ENCODE measurements at regions not wholly inside any gene's neighbourhood (a gene's known extent, or its start where the extent isn't known, plus 50 kb on each side); places are given as distances from the start of the nearest gene placed in this dataset.

DNA sequence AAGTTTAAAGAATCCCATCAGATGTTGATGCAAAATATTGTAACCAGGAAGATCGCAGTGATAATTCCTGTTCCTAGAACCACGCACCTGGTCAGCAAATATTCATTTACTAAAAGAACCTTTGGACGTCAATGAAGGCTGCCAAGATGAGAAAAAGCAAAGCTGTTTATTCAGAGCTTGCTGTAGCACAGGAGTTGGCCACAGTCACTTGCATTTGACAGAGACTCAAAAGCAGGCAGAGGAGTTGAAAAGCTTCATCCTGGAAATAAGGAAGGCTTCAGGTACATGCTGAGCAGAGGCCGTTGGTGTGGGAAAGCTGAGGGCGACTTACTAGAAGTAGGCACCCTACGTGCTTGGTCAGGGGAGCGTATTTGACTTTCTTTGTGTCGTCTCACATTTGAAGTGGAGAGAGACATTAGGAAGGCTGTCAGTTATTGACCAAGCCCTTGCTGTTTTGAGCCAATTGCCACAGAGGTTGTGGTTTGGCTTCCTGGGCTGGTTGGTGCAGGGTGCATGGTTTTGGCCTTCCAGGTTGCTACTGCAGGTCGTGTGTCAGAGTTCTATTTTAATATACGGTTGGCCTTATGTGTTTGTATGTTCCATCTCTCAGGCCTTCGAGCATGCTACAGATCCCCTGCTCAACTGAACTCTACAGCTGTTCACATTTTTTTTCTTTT is 289.6 kb downstream of the METTL4 start:
- DNase-seq = no peak

DNA sequence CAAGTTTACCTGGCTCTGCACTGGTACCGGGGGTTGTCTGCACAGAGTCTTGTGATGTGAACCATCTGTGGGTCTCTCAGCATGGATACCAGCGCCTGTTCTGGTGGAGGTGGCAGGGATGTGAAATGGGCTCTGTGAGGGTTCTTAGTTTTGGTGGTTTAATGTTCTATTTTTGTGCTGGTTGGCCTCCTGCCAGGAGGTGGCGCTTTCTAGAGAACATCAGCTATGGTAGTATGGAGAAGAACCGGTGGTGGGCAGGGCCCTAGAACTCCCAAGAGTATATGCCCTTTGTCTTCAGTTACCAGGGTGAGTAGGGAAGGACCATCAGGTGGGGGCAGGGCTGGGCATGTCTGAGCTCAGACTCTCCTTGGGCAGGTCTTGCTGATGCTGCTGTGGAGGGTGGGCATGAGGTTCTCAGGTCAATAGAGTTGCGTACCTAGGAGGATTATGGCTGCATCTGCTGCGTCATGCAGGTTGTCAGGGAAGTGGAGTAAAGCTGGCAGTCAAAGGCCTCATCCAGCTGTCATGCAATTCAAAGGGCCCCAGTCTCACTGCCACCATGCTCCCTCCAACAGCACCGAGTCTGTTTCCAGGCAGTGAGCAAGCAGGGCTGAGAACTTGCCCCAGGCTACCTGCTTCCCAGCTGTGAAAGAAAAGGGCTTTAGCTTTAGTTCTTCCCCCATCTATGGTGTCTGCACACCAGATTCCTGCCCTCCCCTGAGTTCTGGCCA is 278.0 kb downstream of the METTL4 start:
- no peak for DNase-seq

DNA sequence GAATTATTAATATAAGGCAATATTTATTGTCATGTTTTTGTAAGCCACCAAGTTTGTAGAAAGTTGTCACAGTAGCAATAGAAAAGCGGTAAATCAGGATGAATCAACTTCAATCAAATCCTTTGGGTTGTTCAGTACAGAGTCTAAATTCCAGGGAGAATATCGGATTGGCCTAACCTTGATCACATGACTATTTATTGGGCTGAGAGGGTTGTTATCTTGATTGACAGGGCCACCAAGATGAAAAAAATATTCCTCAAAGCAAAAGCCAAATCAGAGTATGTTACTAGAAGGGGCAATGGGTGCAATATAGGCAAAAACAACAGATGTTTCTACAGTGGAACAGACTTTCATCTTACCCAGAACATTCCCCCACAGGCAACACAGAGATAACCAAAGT is 270.0 kb downstream of the METTL4 start:
- no peak for DNase-seq

DNA sequence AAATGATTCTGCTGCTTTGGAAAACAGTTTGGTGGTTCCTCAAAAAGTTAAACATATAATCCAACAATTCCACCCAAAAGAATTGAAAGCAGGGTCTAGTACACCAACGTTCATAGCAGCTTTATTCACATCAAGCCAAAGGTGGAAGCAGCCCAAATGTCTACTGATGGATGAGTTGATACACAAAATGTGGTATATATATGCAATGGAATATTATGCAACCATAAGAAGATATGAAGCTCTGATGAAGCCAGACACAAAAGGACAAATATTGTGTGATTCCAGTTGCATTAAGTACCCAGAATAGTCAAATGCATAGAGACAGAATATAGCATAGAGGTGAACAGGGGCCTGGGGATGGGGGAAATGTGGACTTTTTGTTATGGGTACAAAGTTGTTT is 269.3 kb downstream of the METTL4 start:
- no peak for DNase-seq

DNA sequence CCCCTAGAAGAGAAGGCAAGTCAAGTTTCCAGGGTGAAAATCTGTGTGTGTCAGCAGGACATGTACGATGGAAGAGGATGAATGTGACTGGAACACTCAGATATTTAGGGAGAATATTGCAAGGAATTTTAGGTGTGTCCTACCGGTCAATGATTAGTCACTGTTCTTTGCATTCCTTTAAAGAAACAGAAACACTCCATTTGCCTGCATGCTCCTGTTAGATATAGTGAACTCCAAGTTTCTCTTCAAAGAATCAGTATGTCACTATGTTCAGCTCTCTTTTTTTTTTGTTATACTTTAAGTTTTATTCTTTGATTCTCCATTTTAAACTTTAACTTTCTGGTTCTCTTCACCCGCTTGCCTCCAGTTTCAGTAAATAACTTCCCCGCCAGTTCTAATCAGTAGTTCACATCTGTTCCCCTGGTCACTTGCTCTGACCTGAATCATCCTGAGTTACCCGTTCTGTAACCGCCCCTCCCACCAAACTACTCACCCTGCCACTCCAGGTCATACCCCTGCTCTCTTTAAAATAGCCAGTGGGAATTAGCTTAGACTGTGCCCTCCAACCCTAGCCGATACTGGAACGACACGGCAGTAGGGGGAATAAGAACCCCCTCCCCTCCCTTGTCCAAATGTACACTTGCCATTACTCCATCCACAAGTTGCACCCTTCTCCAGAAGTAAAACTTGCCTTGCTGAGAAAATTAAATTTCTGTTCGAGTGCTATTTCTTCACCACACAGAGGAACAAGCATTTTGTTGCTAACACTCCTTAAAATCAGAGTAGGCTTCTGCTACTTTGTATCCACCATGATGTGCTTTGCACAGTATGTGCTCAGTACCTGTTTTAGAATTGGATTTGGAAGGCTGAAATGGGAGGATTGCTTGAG is 268.4 kb downstream of the METTL4 start:
- DNase-seq = no peak

DNA sequence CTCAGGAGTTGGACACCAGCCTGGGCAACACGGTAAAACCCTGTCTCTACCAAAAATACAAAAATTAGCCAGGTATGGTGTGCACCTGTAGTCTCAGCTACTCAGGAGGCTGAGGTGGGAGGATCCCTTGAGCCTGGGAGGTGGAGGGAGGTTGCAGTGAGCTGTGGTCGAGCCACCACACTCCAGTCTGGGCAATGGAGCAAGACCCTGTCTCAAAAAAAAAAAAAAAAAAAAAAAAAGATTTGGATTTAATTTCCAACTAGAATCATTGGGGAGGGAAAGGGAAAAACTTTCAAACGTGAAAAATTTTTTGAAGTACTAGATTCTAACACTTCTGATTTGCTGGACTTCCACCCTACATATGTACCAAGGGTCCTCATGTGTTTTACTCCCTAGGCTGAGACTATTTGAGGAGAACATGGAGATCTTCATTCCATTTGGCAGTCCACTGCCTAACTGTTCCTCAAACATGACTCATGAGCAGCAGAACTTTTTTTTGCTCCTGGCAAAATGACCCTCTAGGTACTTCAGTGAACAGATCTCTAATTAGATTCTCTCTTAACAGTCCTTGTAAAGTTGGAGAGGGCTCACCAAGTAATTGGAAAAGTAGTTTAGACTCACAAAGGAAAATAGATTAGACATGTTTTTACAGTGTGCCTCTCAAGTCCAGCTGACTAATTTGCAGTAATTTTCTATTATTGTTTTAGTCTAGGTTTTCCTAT is 267.6 kb downstream of the METTL4 start:
- DNase-seq = no peak

DNA sequence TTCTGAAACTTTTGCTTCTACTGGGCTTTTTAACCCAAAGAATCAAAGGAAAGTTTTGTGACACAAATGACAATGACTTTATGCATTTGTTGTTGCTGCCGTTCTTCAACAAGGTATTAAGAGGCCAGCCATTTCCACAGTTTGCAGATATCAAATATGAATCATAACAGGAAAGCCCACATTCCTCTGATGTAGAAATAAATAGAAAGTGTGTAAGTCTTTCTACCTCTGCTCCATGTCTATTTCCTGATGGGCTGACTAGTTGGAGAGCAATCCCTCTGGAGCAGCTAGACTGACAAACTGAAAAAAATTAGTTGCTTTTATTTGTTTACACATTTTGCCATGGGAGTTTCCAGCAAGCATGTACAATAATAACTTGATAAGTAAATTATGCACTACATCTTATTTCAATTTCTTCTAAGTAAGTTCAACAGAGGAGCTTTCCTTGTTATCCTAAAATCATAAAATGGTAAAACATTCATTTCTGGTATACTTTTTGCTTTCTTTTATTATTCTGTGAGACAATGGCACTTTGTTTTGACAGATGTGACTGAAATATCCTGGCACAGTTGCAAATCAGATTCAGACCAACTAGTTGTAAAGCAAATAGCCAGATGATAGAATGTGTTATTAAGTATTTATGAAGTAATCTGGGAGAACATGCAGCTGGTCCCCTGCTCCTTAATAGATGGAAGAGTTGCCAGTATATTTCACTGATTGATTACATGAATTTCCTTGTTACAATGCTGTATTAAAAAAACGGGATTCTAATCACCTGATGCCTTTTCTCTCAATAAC is 266.7 kb downstream of the METTL4 start:
- no peak for DNase-seq

DNA sequence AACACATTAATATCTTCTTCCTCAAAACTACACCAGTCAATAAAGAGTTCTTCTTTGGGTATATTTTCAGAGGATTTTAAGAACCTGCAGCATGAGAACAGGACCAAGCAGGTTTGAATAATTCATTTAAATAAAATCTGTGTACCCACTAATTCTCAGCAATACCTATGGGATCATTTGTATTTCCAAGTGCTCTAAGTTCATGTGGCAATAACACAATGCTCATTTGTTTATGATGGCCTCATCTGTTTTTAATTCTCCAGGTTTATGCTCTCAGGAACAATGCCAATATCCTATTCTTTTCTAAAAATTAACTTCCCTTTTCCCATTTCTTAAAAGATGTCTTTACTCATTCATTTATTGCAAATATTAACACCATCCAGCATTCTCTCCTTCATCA is 264.7 kb downstream of the METTL4 start:
- no peak for DNase-seq

DNA sequence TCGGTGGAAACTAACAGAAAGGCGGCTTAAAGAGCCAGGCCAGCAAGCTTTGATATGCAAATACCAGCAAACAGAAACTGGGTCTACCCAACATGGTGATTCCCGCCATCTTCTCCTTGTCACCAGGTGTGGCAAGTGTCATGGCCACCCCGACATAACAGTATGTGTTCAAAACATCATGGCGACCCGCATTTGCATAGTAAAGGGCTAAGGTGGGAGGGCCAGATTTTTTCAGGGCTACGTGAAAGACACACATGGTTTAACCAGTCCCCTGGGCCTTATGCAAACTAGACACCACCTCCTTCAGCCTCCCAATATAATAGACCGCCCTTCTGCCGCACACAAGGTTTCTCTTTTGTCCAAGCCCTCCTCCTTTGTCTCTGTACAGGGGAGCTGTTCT is 260.4 kb downstream of the METTL4 start:
- no peak for DNase-seq

DNA sequence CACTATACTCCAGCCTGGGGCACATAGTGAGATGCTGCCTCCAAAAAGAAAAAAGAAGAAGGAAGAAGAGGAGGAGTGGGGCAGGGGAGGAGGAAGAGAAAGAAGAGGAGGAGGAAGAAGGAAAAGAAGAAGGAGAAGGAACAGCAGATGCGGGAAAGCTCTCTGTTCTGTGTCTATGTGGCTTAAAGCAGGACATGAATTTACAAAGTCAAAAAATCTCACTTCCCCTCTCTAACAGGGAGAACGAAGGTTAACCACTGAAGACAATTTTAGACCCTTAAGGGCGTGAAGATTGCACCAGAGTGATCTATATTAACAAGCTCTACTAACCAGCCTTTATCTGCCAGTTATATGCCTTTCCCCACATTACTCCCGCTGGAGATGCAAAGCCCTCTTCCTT is 258.9 kb downstream of the METTL4 start:
- no peak for DNase-seq

DNA sequence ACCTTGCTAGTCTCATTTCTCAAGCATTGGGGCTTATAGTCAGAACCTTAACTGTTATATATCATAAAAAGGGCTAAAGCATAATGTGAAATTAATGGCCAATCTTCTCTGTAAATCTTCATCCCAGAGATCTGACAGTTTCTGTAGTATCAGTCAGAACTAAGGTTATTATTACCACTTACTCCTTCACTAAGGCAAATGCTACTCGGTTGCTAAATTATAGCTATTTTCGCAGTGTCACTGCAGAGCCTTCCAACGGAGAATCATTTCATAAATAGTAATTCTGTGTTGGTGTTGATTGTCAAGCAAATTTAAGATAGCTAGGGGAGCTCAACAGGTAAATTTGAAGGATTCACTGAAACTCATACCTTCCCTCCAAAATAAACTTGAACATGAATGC is 258.0 kb downstream of the METTL4 start:
- DNase-seq = no peak

DNA sequence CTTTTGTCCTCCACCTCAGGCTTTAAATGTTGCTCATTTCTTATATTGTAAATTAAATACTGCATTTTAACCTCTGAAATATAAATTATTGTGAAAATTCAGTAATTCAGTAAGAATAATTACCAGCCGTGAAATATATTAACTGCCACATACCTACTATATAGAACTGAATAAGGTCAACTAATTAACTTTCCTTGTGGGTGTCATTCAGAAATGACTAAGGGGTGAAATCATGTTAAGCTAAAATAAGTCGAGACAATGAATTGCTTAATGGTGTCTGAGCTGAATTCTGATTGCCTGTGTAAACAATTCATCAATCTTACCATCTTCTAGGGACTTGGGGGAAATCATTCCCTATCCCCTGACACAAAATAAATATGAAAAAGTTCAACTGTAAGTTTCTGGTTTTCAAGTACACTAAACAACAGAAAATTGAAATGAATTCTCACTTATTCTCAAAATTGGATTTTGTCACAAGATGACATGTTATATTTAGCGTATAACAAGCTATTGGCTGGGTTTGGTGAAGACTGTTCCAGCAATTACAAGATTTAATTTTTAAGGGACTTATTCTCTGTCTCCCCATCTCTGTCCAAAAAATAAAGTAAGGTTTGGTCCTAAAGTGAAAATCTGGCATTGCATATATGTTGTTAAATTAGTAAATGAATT is 255.1 kb downstream of the METTL4 start:
- no peak for DNase-seq

DNA sequence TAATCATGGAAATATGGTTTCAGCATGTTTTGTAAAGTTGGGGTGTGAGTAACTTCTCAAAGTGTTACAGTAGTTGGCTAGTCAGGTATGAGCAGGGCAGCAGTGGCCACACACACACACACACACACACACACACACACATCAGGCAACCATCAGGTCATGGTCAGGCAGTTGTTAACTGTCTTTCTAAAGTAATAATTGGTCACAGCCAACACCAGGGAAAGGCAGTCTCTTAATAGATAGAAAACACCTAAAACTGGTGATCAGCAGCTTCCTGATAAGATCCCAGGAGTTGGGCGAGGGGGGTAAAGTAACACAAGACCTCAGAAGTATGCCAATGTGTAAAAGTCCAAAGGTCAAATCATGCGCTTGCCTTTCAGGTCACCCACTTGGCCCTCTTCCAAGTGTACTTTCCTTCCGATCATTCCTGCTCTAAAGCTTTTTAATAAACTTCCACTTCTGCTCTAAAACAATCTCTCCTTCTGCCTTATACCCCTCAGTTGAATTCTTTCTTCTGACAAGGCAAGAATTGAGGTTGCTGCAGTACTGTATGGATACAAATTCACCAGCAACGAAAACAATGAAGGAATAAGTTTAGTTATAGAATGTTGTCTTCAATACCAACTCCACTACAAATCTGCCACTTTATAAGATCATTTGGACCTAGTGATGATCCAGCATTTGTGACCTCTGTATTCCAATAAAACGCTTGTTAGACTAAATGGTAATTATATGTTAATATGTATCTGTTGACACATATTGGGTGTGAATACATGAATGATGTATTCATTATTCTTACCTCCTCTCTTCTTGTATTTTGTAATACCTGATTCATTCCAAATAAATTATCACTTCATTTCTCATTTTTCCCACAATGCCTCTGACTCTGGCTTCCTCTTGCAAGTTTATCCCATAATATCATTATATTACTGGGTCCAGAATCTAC is 254.3 kb downstream of the METTL4 start:
- no peak for DNase-seq

DNA sequence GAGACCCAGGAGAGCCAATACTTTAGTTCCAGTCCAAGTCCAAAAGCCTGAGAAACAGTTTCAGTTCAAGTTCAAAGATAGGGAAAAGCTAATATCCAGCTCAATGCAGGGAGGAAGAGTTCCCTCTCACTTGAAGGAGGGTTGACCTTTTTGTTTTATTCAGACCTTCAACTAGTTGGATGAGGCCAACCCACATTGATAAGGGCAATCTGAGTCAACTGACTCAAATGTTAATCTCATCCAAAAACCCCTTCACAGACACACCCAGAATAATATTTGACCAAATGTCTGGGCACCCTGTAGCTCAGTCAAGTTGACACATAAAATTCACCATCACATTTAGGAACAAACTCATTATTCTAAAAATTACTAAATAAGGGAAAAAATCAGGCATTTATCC is 246.8 kb downstream of the METTL4 start:
- no peak for DNase-seq

DNA sequence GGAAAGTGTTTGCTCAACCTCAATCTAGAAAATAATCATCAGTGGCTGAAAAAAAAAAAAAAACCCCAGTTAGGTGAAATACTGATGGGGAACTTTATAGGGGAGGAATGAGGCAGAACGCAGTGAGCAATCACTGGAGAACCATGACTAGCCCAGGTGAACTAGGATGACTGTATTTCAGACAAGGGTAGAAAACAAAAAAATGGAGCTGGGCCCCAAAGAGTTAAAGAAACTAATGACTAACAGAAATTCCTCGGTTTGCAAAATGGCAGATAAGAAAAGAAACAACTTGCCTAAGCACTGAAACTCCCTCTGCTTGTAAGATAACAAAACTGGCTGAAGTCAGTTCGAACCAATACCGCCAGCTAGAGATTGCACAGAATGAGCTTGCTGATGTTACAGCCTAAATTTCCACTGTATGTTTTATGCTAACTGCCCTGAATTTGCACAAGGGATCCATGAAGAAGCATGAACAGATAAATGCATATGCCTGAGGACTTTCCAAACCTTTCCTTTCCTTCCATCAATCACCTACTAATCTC is 245.9 kb downstream of the METTL4 start:
- no peak for DNase-seq

DNA sequence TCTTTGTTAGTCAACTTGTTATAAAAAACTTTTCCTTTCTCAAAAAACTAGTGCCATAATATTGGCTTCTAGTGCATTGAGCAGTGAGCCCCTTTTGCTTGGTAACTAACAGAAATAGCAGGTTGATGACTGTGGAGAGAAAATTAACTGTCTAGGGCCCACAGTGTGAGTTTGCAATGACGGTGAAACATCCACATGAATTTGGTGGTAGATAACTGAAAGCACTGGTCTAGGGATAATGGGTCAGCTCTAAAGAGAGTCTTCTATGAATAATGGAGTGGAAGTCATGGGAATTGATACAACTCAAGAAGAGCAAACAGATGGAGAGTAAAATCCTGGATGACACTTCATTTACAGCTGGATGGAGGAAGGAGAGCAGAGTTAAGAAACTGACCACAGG is 245.4 kb downstream of the METTL4 start:
- DNase-seq = no peak

DNA sequence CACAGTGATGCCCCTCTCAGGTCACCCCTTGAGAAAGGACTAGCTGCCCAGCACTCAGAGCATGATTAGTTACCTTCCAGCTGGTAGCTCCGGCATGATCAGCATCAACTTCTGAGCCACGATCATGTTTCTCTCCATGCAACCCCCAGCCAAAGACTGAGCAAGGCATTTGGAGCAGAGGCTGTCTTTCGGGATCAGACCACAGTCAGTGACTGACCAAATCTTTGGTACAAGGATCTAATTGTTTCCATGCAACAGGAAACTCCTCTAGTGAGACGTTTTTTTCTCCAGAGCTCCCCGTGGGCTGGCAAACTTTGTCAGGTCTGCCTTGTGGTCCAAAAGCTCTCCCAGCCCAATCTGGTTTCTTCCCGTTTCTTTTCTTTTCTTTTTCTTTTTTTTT is 244.3 kb downstream of the METTL4 start:
- no peak for DNase-seq

DNA sequence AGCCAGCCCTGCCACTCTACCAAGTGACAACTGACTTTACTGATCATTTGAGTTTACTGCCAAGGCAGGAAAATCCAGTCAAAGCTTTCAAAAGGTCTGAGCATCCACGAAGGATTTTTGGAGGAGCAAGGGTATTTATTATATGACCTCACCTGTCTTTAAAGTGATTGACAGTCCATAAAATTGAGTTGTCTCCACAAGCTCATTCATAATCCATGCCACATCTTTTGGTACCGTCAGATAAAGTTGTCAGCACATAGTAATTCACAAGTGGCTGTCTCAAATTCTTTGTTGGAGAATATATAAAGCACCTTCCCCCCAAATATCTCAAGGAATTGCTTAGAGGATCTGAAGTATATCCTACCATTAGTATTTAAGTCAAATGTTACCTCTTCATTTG is 240.5 kb downstream of the METTL4 start:
- no peak for DNase-seq

DNA sequence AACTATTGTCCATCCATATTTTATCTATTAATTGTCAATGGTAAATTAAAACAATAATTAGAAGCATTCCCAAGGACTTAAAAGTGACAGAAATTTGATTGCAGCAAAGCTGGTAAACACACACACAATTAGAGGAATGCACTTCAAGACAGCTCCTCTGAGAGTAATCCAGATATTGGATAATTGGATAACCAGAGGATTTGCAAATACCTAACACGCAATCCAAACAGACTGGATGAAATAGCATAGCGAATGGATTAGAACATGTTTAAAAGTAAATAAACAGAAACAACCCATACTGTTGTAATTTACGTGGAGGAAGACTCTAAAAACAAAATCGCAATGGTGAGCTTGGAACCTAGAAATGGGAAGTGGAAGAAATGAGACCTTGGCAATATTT is 239.8 kb downstream of the METTL4 start:
- no peak for DNase-seq

DNA sequence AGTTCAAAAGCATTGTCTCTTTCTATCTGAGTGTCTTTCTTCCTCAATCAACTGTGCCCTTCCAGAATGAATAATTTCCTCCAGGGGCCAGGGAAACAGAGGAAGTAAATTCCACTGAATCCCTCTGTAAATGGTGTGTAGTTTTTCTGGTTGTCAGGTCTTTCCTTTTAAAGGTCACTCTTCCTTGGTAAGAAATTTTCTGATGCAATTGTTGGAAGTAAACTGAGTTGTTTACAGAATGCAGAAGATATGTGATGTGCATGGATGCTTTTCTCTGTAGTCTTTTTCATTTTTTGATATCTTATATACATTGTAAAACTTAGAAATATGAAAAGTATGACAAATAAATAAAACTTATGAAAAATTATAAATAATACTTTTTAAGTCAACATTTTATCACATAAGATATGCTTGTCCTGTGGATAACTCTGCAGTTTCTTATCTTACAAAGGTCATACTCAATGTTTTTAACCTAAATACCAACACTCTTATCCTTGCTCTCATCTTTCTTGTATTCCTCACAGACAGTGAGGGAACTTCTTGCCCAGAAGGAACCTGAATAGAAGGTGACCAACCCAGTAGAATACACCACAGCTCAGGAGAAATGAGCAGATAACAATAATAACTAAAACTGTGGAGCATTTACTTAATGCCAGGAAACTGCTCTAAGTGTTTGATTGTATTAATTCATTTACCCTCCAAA is 234.5 kb downstream of the METTL4 start:
- no peak for DNase-seq
